GM21367 (cell line): ENCODE measurements at regions not wholly inside any gene's neighbourhood (a gene's known extent, or its start where the extent isn't known, plus 50 kb on each side); places are given as distances from the start of the nearest gene placed in this dataset.

ENCODE experiments used
- ATAC-seq: cut with Tn5 transposase; IDR thresholded peaks from one replicate; pipeline ENCODE4 v1.9.1; 2021; ENCODE audit not compliant: unreplicated experiment

- ATAC-seq = no peak
Measured at GRCh38 chr9:84173961-84174360, 166.6 kb downstream of the SLC28A3 start.

GRCh38 chr9:84174486-84174885 lies 166.1 kb downstream of the SLC28A3 start:
- ATAC-seq = no peak

GRCh38 chr9:84177407-84177806 lies 163.2 kb downstream of the SLC28A3 start:
- no peak for ATAC-seq

GRCh38 chr9:84179531-84179930 lies 161.0 kb downstream of the SLC28A3 start:
- ATAC-seq = no peak

GRCh38 chr9:84187090-84187489 lies 153.5 kb downstream of the SLC28A3 start:
- no peak for ATAC-seq

GRCh38 chr9:84189904-84190303 lies 150.7 kb downstream of the SLC28A3 start:
- no peak for ATAC-seq

GRCh38 chr9:84190411-84190810 lies 150.1 kb downstream of the SLC28A3 start:
- no peak for ATAC-seq

GRCh38 chr9:84206801-84207370 lies 133.7 kb downstream of the SLC28A3 start:
- ATAC-seq = no peak

GRCh38 chr9:84207491-84207951 lies 133.0 kb downstream of the SLC28A3 start:
- ATAC-seq = no peak

- ATAC-seq = no peak
Measured at GRCh38 chr9:84212246-84212645, 128.3 kb downstream of the SLC28A3 start.

GRCh38 chr9:84212982-84213381 lies 127.6 kb downstream of the SLC28A3 start:
- ATAC-seq = no peak

GRCh38 chr9:84216151-84216550 lies 124.4 kb downstream of the SLC28A3 start:
- ATAC-seq = no peak

GRCh38 chr9:84218322-84218721 lies 122.2 kb downstream of the SLC28A3 start:
- ATAC-seq = no peak

- ATAC-seq = no peak
Measured at GRCh38 chr9:84224246-84224645, 116.3 kb downstream of the SLC28A3 start.
